ENCODE measurements at regions not wholly inside any gene's neighbourhood (a gene's known extent, or its start where the extent isn't known, plus 50 kb on each side); places are given as distances from the start of the nearest gene placed in this dataset.

DNA sequence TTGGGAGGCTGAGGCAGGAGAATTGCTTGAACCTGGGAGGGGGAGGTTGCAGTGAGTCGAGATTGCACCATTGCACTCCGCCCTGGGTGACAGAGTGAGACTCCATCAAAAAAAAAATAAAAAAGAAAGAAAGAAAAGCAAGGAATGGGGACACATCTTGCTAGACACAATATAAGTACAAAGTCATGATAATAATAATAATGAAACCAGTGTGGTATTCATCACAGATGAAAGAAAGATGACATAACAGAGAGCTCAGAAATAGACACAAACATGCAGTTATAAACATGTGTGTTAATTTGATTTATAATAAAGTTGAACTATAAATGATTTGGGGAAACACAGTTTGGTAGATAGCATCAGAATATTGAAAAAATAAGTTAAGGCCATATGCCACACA lies 264.1 kb downstream of the SRGAP2C start:
- TF ChIP-seq BACH2 (CRISPR knock-in tag; IDR thresholded peaks at IDR 0.05; ENCODE audit: borderline replicate concordance) (no peak), TOX (CRISPR knock-in tag; IDR thresholded peaks at IDR 0.05; ENCODE audit: borderline replicate concordance) (no peak), ARNTL (CRISPR knock-in tag; IDR thresholded peaks at IDR 0.05; ENCODE audit: borderline replicate concordance, low read depth) (no peak), ESRRG (CRISPR knock-in tag; IDR thresholded peaks at IDR 0.05) (no peak), RARB (CRISPR knock-in tag; IDR thresholded peaks at IDR 0.05) (no peak), POU6F1 (CRISPR knock-in tag; IDR thresholded peaks at IDR 0.05; ENCODE audit: borderline replicate concordance, low read depth) (no peak)
- TF ChIP-seq, protein P1, sequence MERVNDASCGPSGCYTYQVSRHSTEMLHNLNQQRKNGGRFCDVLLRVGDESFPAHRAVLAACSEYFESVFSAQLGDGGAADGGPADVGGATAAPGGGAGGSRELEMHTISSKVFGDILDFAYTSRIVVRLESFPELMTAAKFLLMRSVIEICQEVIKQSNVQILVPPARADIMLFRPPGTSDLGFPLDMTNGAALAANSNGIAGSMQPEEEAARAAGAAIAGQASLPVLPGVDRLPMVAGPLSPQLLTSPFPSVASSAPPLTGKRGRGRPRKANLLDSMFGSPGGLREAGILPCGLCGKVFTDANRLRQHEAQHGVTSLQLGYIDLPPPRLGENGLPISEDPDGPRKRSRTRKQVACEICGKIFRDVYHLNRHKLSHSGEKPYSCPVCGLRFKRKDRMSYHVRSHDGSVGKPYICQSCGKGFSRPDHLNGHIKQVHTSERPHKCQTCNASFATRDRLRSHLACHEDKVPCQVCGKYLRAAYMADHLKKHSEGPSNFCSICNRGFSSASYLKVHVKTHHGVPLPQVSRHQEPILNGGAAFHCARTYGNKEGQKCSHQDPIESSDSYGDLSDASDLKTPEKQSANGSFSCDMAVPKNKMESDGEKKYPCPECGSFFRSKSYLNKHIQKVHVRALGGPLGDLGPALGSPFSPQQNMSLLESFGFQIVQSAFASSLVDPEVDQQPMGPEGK (CRISPR knock-in tag; IDR thresholded peaks at IDR 0.05; ENCODE audit: borderline replicate concordance) = no peak
